ENCODE measurements at regions not wholly inside any gene's neighbourhood (a gene's known extent, or its start where the extent isn't known, plus 50 kb on each side); places are given as distances from the start of the nearest gene placed in this dataset.

DNA sequence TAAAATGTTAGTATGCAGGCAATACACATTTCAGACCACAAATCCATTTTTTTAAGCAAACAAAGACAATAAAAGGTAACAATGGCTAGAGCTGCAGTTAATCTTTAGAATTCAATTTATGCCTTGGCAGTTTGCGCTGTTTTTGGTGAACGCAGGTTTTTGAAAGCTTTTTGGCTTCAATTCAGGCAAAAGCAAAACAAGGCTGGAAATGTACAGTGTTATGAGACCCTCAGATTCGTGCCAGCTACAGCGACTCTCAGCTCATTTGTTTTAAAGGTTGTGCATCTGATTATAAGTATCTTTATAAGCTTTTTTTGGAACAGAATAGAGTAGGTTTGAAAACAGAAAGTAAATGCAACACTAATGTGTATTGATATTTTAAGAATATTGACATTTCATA is 63.6 kb upstream of the SOX1 start:
- Histone ChIP-seq H3K9ac (ENCODE audit: control insufficient read depth, insufficient read depth, low read length) (no peak overlapping the region), H3K9me3 (replicated peaks; ENCODE audit: control insufficient read depth, insufficient read depth, low read length) (no peaks in the 10 kb centered on the region; the same call in 2 of the 3 replicates), H3K36me3 (ENCODE audit: control insufficient read depth in 2 of 2, insufficient read depth in 2 of 2, low read length in 1 of 2) (no peaks in the 10 kb centered on the region), H4K20me1 (ENCODE audit: control insufficient read depth, insufficient read depth) (no peaks in the 10 kb centered on the region), H3K4me1 (ENCODE audit: control insufficient read depth, insufficient read depth, low read length) (no peaks in the 10 kb centered on the region), H3K4me3 (no peak overlapping the region), H3K79me2 (ENCODE audit: control insufficient read depth, insufficient read depth, low read length) (no peaks in the 10 kb centered on the region), H3K27ac (ENCODE audit: control insufficient read depth, insufficient read depth) (no peak overlapping the region), H2AFZ (ENCODE audit: control insufficient read depth, low read depth, low read length) (no peak overlapping the region), H3K4me2 (ENCODE audit: control insufficient read depth, insufficient read depth) (no peak overlapping the region), H3K27me3 (replicated peaks in 1 of 2; ENCODE audit: control insufficient read depth in 2 of 2, insufficient read depth in 2 of 2, low read length in 1 of 2) (no peaks in the 10 kb centered on the region)
- TF ChIP-seq EGR1 (IDR thresholded peaks at IDR 0.05; ENCODE audit: borderline replicate concordance in 1 of 2, low read depth in 2 of 2, low read length in 2 of 2) (no peak), RCOR1 (conservative IDR thresholded peaks at IDR 0.05; ENCODE audit: low read depth, low read length) (no peak), USF2 (IDR thresholded peaks at IDR 0.05; ENCODE audit: borderline replicate concordance, low read depth, low read length) (no peak), YY1 (IDR thresholded peaks at IDR 0.05; ENCODE audit: low read depth, low read length) (no peak), MYC (IDR thresholded peaks at IDR 0.05; ENCODE audit: insufficient read depth, insufficient read length, insufficient replicate concordance, low read length, severe bottlenecking) (no peak), ASH2L (IDR thresholded peaks at IDR 0.05; ENCODE audit: borderline replicate concordance, low read depth) (no peak), MEF2B (IDR thresholded peaks at IDR 0.05; ENCODE audit: partially characterized antibody, poor library complexity, severe bottlenecking) (no peak), ZBED1 (IDR thresholded peaks at IDR 0.05; ENCODE audit: borderline replicate concordance) (no peak), SIN3A (IDR thresholded peaks at IDR 0.05; ENCODE audit: low read depth, low read length) (no peak), FOXM1 (IDR thresholded peaks at IDR 0.05; ENCODE audit: low read depth, low read length) (no peak), PKNOX1 (IDR thresholded peaks at IDR 0.05) (no peak), IKZF1 (conservative IDR thresholded peaks at IDR 0.05) (no peak), BACH1 (IDR thresholded peaks at IDR 0.05; ENCODE audit: borderline replicate concordance) (no peak), LARP7 (IDR thresholded peaks at IDR 0.05) (no peak), TAF1 (IDR thresholded peaks at IDR 0.05; ENCODE audit: borderline replicate concordance, low read depth, low read length) (no peak), RAD21 (IDR thresholded peaks at IDR 0.05; ENCODE audit: insufficient read depth, low read depth, low read length) (no peak), SREBF1 (IDR thresholded peaks at IDR 0.05; ENCODE audit: low read length) (no peak), STAT1 (conservative IDR thresholded peaks at IDR 0.05) (no peak), NR2C1 (IDR thresholded peaks at IDR 0.05) (no peak)
- TF ChIP-seq, protein P1, sequence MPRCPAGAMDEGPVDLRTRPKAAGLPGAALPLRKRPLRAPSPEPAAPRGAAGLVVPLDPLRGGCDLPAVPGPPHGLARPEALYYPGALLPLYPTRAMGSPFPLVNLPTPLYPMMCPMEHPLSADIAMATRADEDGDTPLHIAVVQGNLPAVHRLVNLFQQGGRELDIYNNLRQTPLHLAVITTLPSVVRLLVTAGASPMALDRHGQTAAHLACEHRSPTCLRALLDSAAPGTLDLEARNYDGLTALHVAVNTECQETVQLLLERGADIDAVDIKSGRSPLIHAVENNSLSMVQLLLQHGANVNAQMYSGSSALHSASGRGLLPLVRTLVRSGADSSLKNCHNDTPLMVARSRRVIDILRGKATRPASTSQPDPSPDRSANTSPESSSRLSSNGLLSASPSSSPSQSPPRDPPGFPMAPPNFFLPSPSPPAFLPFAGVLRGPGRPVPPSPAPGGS (IDR thresholded peaks at IDR 0.05; ENCODE audit: borderline replicate concordance, insufficient read depth, low read depth, low read length, poor library complexity, severe bottlenecking) = no peak
- FAIRE-seq (no peak), ATAC-seq (no peak), DNase-seq (ENCODE audit: low read depth, low spot score) (no peak)
- ChIA-PET RAD21 (ENCODE audit: unreplicated experiment) (no interaction called here), CTCF (no interaction called here), POLR2A (no interaction called here), SMC1A (ENCODE audit: uncharacterized antibody, unreplicated experiment) (no interaction called here)
- intact Hi-C loops (cut with micrococcal nuclease; ENCODE audit: unreplicated experiment) = no loop called here
- WGBS (ENCODE audit: insufficient coverage, insufficient replicate concordance, low lambda C conversion rate, missing lambda C conversion rate) = 32% methylated on average over 4 of the region's 4 CpGs
- in situ Hi-C loops (cut with MboI) = no loop called here
- no TSS peak for BruUV-seq (replicated peaks)

Measured in GM12878 (cell line).